Right lung (tissue), 2 donors: ENCODE measurements at regions not wholly inside any gene's neighbourhood (a gene's known extent, or its start where the extent isn't known, plus 50 kb on each side); places are given as distances from the start of the nearest gene placed in this dataset.
"Not testable (repeated sequence)": the region's sequence is repeated elsewhere in the genome, so short reads cannot be mapped to it uniquely, and the experiment has no call there.

Source experiments
- DNase-seq, 2 donors: peaks; one replicate each; pipeline ENCODE4 v3.0.0-alpha.2; 2013

GRCh38 chr4:101730291-101731117 is 60.0 kb upstream of the BANK1 start:
- DNase-seq, result peak; percentile 21 to 23

DNA sequence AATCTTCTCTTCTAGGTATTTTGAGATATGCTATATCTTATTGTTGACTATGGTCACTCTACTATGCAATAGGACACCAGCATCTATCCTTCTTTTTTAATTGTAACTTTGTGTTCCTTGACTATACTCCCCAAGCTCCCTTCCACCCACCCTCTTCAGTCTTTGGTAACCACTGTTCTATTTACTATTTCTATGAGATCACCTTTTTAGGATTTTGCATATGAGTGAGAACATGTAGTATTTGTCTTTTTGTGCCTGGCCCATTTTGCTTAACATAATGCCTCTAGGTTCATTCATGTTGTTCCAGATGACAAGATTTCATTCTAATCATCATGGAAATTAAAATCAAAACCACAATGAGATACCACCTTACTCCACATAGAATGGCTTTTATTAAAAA is 63.3 kb upstream of the BANK1 start:
- DNase-seq, result no peak

- no peak for DNase-seq
Measured at GRCh38 chr4:101724093-101724492, 66.4 kb upstream of the BANK1 start.

- no peak for DNase-seq
Measured at GRCh38 chr4:101718810-101719209, 71.7 kb upstream of the BANK1 start.

GRCh38 chr4:101711590-101712260 is 78.8 kb upstream of the BANK1 start:
- DNase-seq, result no peak

DNA sequence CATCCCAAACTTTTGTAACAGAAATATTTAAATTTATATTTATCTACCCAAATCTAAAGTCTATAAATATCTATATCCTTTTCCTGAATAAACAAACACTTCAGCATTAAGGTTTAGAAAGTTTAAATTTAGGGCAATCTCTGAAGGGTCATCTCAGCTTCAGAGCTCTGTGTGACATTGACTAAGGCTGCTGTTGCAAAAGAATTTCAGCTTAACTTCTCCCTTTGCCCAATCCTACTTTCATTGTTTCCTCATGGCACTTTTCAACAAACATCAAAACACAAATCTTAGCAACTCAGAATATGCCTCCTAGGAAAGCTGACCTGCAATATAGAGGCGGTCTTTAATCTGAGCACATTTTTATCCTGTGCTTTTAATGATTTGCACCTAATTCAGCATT is 79.7 kb upstream of the BANK1 start:
- DNase-seq, result no peak

DNA sequence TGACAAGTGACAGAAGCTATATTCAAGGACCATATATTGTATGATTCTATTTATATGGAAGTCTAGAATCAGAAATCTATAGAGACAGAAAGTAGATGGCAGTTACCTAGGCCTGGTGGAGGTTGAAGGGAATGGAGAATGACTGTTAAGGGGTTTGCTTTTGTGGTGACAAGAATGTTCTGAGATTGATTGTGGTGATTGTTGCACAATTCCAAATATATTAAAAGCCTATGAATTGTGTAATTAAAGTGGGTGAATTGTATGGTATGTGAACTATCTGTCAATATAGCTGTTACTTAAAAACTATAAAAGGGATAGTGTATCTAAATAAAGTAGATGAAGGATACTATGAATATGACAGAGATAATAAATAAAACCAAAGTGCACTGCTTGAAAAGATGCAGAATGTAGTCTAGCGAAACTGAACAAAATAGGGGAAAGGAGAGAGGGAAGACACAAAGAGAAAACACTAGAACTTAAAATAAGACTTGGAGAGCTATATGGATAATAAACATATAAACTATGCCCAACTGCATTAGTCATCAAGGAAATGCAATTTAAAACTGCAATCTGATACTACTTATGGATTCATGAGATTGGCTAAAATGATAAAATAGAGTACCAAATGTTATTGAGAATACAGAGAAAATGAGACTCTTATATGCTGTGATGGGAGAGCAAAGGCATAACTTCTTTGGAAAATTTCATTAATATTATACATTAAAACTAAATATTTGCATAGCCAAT is 82.1 kb upstream of the BANK1 start:
- DNase-seq, result no peak

DNA sequence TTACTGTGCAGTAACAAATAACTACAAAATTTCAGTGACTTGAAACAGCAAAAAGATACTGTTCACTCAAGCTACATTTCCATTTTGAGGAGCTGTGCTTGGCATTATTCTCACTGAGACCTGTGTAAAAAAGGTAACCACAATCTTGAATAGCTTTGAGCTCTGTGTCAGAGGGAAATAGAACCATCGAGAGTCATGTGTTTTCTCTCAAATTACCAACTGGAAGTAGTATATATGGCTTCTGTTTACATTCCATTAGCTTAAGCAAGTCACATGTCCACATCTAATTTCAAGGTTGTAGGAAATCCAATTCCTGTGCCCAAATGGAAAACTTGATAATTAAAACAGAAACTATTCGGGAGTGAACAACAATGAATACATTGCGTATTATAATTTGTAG is 82.9 kb upstream of the BANK1 start:
- DNase-seq, result no peak

DNA sequence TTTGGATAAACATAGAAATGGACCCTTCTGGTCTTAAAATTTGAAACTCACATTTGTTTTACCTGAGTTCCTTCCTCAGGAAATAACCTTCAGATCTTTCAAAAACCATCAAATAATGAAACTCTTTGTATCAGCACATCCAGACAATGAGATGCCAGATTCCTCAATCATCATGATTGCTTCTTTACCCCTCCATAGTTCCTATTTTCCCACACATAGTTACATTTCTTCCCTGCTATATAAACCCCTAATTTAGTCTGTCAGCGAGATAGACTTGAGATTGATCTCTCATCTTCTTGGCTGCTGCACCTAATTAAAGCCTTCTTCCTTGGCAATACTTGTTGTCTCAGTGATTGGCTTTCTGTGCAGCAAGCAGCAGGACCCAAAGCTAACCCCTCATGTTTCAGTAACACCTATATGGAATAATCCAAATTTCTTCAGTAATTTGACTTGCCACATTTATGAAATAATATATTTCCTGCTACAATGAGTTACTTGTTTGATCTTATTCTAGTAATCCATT is 83.9 kb upstream of the BANK1 start:
- no peak for DNase-seq

GRCh38 chr4:101701551-101701950 is 89.0 kb upstream of the BANK1 start:
- no peak for DNase-seq

- no peak for DNase-seq
Measured at GRCh38 chr4:101699441-101700124, 90.9 kb upstream of the BANK1 start.

GRCh38 chr4:101697266-101697665 is 93.3 kb upstream of the BANK1 start:
- DNase-seq, result no peak

DNA sequence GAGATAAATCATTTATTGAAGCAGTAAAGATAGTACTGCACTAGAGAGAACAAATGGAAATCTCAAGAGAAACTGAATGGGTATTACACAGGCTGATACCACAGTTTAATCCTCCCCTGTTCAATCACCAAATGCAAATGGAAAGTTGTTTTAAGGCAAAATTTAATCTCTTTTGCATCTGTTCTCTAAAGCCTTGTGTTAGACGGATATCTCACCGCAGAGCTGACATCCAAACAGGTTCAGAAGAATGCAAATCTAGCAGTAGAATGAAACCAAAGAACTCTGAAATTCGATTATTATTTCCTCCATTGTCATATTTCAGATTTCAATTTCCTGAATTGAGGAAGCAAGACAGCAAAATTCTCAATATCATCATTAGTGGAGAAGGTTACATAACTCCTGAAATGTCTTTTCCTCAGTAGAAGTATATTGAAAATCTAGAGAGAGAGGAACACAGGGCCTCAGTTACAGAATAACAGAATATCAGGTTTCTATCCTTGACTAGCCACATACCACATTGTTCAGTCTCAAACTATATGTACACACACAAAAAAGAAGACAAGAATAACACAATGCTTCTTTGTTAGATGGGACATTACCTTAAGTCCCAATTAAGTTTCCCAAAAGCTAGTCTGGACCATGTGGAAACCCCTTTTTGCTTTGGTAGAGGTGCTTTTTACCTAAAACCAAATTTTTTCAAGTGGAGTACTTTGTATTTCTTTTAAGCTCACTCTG is 94.1 kb upstream of the BANK1 start:
- no peak for DNase-seq

DNA sequence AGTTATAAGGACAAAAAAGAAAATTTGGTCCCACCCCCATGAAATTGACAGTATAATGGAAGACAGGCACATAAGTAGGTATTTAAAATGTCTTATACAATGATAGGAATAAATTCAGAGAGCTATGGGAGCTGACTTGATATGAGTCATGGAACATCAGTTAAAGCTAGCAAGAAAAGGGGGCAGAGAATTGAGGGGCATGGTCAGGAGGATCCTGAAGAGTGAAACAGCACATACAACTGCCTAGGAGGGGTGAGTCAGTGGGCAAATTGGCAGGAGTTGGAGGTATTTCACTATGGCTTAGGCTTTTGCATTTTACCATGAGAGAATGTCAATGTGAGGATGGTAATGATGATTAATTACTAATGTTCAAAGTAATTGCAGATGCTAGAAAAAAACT is 95.4 kb upstream of the BANK1 start:
- DNase-seq, result no peak

DNA sequence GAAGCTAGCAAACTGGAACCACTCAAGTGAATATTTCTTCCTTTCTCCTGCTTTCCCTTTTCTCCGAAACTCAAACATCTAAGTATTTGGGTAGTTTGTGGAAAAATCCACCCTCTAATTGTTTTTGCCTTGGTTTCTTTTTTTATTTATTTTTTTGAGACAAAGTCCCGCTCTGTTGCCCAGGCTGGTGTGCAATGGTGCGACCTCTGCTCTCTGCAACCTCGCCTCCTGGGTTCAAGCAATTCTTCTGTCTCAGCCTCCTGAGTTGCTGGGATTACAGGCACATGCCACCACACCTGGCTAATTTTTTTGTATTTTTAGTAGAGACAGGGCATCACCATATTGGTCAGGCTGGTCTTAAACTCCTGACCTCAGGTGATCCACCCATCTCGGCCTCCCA is 96.1 kb upstream of the BANK1 start:
- DNase-seq, result not testable (repeated sequence)

GRCh38 chr4:101693842-101694398 is 96.6 kb upstream of the BANK1 start:
- no peak for DNase-seq

DNA sequence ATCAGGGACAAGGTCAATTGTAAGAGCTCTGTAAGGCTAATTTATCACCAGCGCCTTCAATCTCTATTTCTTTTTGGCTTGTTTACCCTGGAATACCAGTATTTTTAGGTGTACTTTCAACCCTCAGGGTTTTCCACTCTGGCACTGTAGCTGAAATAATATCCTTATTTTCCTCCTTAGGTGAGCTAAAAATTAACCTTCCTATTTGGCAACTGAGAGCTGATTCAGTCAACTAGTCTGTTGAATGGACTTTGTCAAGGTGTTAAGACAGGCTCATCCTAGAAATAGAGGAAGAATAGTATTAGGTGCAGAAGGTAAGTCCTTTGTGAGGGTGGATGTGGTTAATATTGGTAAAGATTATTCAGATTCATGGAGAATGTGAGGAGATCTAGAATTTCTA is 101.3 kb upstream of the BANK1 start:
- no peak for DNase-seq

GRCh38 chr4:101685126-101685525 is 105.4 kb upstream of the BANK1 start:
- no peak for DNase-seq

DNA sequence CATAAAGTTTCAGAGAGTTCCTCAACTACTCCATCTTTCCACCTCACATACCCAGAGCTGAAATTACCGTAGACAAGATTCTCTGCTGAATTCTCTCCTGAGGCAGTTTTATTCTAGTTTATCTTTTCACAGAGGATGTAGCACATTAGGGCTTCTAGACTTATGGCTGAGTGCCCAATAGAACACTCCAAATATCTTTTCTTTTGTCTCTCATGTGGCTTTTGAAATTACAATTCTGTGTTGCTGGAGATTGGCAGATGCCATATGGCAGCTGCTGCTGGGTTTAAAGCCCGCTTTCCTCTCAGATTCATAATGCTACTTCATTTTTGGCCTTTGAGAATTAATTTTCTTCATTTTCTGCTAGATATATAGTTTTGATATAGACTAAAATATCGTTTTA is 107.6 kb upstream of the BANK1 start:
- DNase-seq, result no peak

DNA sequence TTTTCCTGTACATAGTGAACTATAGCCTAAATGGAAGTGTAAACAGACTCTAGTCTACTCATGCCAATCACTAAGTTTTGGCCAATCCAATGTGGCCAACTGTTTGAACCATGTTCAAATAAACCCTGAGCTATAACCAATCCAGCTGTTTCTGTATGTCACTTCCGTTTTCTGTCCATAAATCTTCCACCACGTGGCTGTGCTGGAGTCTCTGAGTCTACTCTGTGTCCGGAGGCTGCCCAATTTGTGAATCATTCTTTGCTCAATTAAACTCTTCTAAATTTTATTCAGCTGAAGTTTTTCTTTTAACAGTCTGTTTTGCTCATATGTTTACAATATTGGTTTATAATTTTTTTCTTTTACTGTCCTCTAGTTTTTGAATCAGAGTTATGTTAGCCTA is 112.3 kb upstream of the BANK1 start:
- no peak for DNase-seq

DNA sequence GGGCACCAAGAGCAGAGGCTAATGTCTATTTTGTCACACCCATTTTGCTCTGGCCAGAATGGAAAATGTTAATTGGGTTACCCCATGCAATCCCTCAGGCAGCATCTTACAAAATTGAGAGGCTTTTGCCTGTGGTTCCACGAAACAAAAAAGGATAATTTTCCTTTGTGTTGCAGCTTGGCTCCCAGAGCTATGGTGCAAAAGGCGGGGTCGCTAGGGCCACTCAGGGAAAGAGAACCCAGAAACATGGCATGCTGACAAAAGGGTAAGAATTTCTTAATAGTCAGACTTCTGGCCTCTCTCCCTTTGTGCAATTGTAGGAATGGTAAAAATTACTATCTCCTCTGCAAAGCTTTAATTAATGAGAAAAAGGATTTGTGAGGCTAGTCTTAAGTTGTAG is 119.6 kb upstream of the BANK1 start:
- no peak for DNase-seq
